Upper lobe of left lung (tissue), 6 donors: ENCODE measurements at regions not wholly inside any gene's neighbourhood (a gene's known extent, or its start where the extent isn't known, plus 50 kb on each side); places are given as distances from the start of the nearest gene placed in this dataset.
"Not testable (repeated sequence)": the region's sequence is repeated elsewhere in the genome, so short reads cannot be mapped to it uniquely, and the experiment has no call there.

Source experiments
- ATAC-seq, 2 donors: fragments of 200-7000 bp; cut with Tn5 transposase; one replicate each; pipeline ENCODE4 v1.9.1; 2022; ENCODE audit warnings: mild to moderate bottlenecking in 2 of 2, moderate library complexity in 2 of 2; ENCODE audit not compliant: low FRiP score in 2 of 2
- DNase-seq, 2 donors: peaks; one replicate each; pipeline ENCODE4 v3.0.0-alpha.2; 2019 to 2020
- H3K27ac ChIP-seq, 4 donors: fragments of 200-600 bp; sonication (generic); one replicate each; pipeline ENCODE4 v1.5.1; 2016 to 2019
- H3K27me3 ChIP-seq, 4 donors: fragments of 200-600 bp; sonication (generic); one replicate each; pipeline ENCODE4 v1.5.1; 2017 to 2019
- H3K36me3 ChIP-seq, 4 donors: fragments of 200-600 bp; sonication (generic); one replicate each; pipeline ENCODE4 v1.5.1; 2016 to 2019
- H3K4me1 ChIP-seq, 4 donors: fragments of 200-600 bp; sonication (generic); one replicate each; pipeline ENCODE4 v1.5.1; 2018 to 2019
- H3K4me3 ChIP-seq, 4 donors: fragments of 200-600 bp; sonication (generic); one replicate each; pipeline ENCODE4 v1.5.1; 2017 to 2019; ENCODE audit warnings: mild to moderate bottlenecking in 2 of 4, moderate library complexity in 1 of 4
- H3K9me3 ChIP-seq, 4 donors: fragments of 200-600 bp; sonication (generic); one replicate each; pipeline ENCODE4 v1.5.1; 2018 to 2019
- CTCF ChIP-seq, 6 experiments: fragments of 450-650 bp in 4 of 6; fragments of 200-600 bp in 2 of 6; sonication (generic) in 2 of 6; IDR thresholded peaks; one replicate each; pipeline ENCODE4 v1.5.1; 2016 to 2019; ENCODE audit warnings: antibody characterized with exemption in 6 of 6
- EP300 ChIP-seq, 4 donors: sonication (generic); formaldehyde crosslinking; IDR thresholded peaks; one replicate each; pipeline ENCODE4 v1.5.1; 2017; ENCODE audit warnings: antibody characterized with exemption in 4 of 4, control low read depth in 2 of 4
- POLR2A ChIP-seq, 4 donors: fragments of 450-650 bp; IDR thresholded peaks; one replicate each; pipeline ENCODE4 v1.5.1; 2016 to 2017; ENCODE audit warnings: antibody characterized with exemption in 4 of 4, mild to moderate bottlenecking in 2 of 4
- POLR2AphosphoS5 ChIP-seq, 2 donors: sonication (generic); formaldehyde crosslinking; IDR thresholded peaks; one replicate each; pipeline ENCODE4 v1.5.1; 2017; ENCODE audit warnings: antibody characterized with exemption in 2 of 2
- WGBS, 2 donors: methylation state at CpG; one replicate each; pipeline ENCODE4 v1.1.5; 2017 to 2018; 5-methylcytosine and 5-hydroxymethylcytosine counted together
- donor health status: DM: no; HTN: no; CAD: no; lungs with moderate emphysema.
- donor health status: DM: no; HTN: yes; CAD: no; lungs with severe emphysema.

- H3K27me3 ChIP-seq: no peaks in the 10 kb centered on the region
- DNase-seq (no peak), ATAC-seq (no peak)
- no peaks in the 10 kb centered on the region for H3K36me3 ChIP-seq
- H3K9me3 ChIP-seq: no peaks in the 10 kb centered on the region
- H3K4me1 ChIP-seq: no peaks in the 10 kb centered on the region
- no peak overlapping the region for H3K4me3 ChIP-seq
- TF ChIP-seq POLR2A (IDR thresholded peaks at IDR 0.05) (no peak), EP300 (IDR thresholded peaks at IDR 0.05) (no peak), POLR2AphosphoS5 (IDR thresholded peaks at IDR 0.05) (no peak), CTCF (IDR thresholded peaks at IDR 0.05) (no peak)
- H3K27ac ChIP-seq: no peak overlapping the region
Observed at GRCh38 chr12:75754698-75755097, 243.3 kb upstream of the KRR1 start.

GRCh38 chr12:75754141-75754540 is 242.7 kb upstream of the KRR1 start:
- Histone ChIP-seq H3K27me3 (no peaks in the 10 kb centered on the region), H3K4me1 (no peaks in the 10 kb centered on the region), H3K36me3 (no peaks in the 10 kb centered on the region), H3K4me3 (no peak overlapping the region), H3K9me3 (no peaks in the 10 kb centered on the region), H3K27ac (no peak overlapping the region)
- TF ChIP-seq POLR2AphosphoS5 (IDR thresholded peaks at IDR 0.05): no peak
- no peak for TF ChIP-seq CTCF (IDR thresholded peaks at IDR 0.05)
- TF ChIP-seq POLR2A (IDR thresholded peaks at IDR 0.05): no peak
- no peak for TF ChIP-seq EP300 (IDR thresholded peaks at IDR 0.05)
- ATAC-seq (no peak), DNase-seq (no peak)
- 93 to 95% methylated on average over 1 of the region's 1 CpG for WGBS, 2 donors

GRCh38 chr12:75751769-75752471 is 240.5 kb upstream of the KRR1 start:
- Histone ChIP-seq H3K9me3 (no peaks in the 10 kb centered on the region), H3K36me3 (no peaks in the 10 kb centered on the region), H3K27me3 (no peaks in the 10 kb centered on the region), H3K4me3 (no peak overlapping the region), H3K27ac (no peak overlapping the region), H3K4me1 (no peaks in the 10 kb centered on the region)
- DNase-seq: no peak
- TF ChIP-seq CTCF (IDR thresholded peaks at IDR 0.05) (no peak), POLR2AphosphoS5 (IDR thresholded peaks at IDR 0.05) (no peak), POLR2A (IDR thresholded peaks at IDR 0.05) (no peak), EP300 (IDR thresholded peaks at IDR 0.05) (no peak)
- WGBS, 2 donors: 89 to 92% methylated on average over 4 of the region's 4 CpGs
- no peak for ATAC-seq

GRCh38 chr12:75750716-75751306 is 239.4 kb upstream of the KRR1 start:
- H3K36me3 ChIP-seq: no peaks in the 10 kb centered on the region
- no peaks in the 10 kb centered on the region for H3K9me3 ChIP-seq
- H3K27ac ChIP-seq: no peak overlapping the region
- H3K4me3 ChIP-seq: no peak overlapping the region
- ATAC-seq: no peak
- DNase-seq: no peak
- TF ChIP-seq CTCF (IDR thresholded peaks at IDR 0.05) (no peak), POLR2A (IDR thresholded peaks at IDR 0.05) (no peak), EP300 (IDR thresholded peaks at IDR 0.05) (no peak), POLR2AphosphoS5 (IDR thresholded peaks at IDR 0.05) (no peak)
- WGBS, 2 donors: 66 to 67% methylated on average over 4 of the region's 4 CpGs
- H3K27me3 ChIP-seq: no peaks in the 10 kb centered on the region
- H3K4me1 ChIP-seq: no peaks in the 10 kb centered on the region

GRCh38 chr12:75748990-75749389 is 237.6 kb upstream of the KRR1 start:
- H3K9me3 ChIP-seq, H3K27me3 ChIP-seq, H3K4me1 ChIP-seq, DNase-seq, H3K36me3 ChIP-seq, H3K27ac ChIP-seq, H3K4me3 ChIP-seq, ATAC-seq: not testable (repeated sequence)
- 94 to 96% methylated on average over 3 of the region's 3 CpGs for WGBS, 2 donors
